Iris pigment epithelial cell (primary cell): ENCODE measurements at regions not wholly inside any gene's neighbourhood (a gene's known extent, or its start where the extent isn't known, plus 50 kb on each side); places are given as distances from the start of the nearest gene placed in this dataset.
"Not testable (repeated sequence)": the region's sequence is repeated elsewhere in the genome, so short reads cannot be mapped to it uniquely, and the experiment has no call there.

Experiments used
- DNase-seq: peaks from one replicate; pipeline ENCODE4 v3.0.0-alpha.2; 2011; ENCODE audit warnings: low read depth

GRCh38 chr14:71742485-71742884, 189.7 kb upstream of the RGS6 start:
- no peak for DNase-seq

GRCh38 chr14:71745072-71745471, 187.2 kb upstream of the RGS6 start:
- DNase-seq: no peak

- no peak for DNase-seq
These were observed 184.0 kb upstream of the RGS6 start for GRCh38 chr14:71748196-71748595.

GRCh38 chr14:71749613-71750238, 182.5 kb upstream of the RGS6 start:
- no peak for DNase-seq

- DNase-seq: no peak
These were observed 181.0 kb upstream of the RGS6 start for GRCh38 chr14:71751264-71751663.

GRCh38 chr14:71752111-71752738, 180.0 kb upstream of the RGS6 start:
- no peak for DNase-seq

GRCh38 chr14:71753126-71753830, 179.0 kb upstream of the RGS6 start:
- DNase-seq: peak; percentile 84

GRCh38 chr14:71753976-71754375, 178.3 kb upstream of the RGS6 start:
- no peak for DNase-seq

GRCh38 chr14:71754422-71755095, 177.7 kb upstream of the RGS6 start:
- no peak for DNase-seq

- no peak for DNase-seq
These were observed 173.8 kb upstream of the RGS6 start for GRCh38 chr14:71758229-71758951.

GRCh38 chr14:71762575-71762974, 169.7 kb upstream of the RGS6 start:
- DNase-seq: no peak

- peak; percentile 44 for DNase-seq
These were observed 167.4 kb upstream of the RGS6 start for GRCh38 chr14:71764701-71765382.

- no peak for DNase-seq
These were observed 166.7 kb upstream of the RGS6 start for GRCh38 chr14:71765505-71765904.

- no peak for DNase-seq
These were observed 161.8 kb upstream of the RGS6 start for GRCh38 chr14:71770431-71770830.

- DNase-seq: not testable (repeated sequence)
These were observed 160.8 kb upstream of the RGS6 start for GRCh38 chr14:71771421-71771820.

GRCh38 chr14:71771996-71772395, 160.2 kb upstream of the RGS6 start:
- DNase-seq: not testable (repeated sequence)

GRCh38 chr14:71773898-71774481, 158.2 kb upstream of the RGS6 start:
- DNase-seq: no peak

GRCh38 chr14:71776471-71777360, 155.5 kb upstream of the RGS6 start:
- peak; percentile 12 for DNase-seq

- DNase-seq: no peak
These were observed 152.2 kb upstream of the RGS6 start for GRCh38 chr14:71780075-71780474.

GRCh38 chr14:71780822-71781221, 151.4 kb upstream of the RGS6 start:
- no peak for DNase-seq
